Fibroblast of lung (primary cell): ENCODE measurements at regions not wholly inside any gene's neighbourhood (a gene's known extent, or its start where the extent isn't known, plus 50 kb on each side); places are given as distances from the start of the nearest gene placed in this dataset.
A peak's percentile ranks its signal among the peaks of the same experiment; 100 is the strongest.

ENCODE experiments used
- DNase-seq, 2 donors: peaks; one replicate each; pipeline versions ENCODE4 v3.0.0 to v3.0.0-alpha.2; 2010; ENCODE audit warnings: low read depth in 2 of 2
- H2AFZ ChIP-seq: 2 replicates; pipeline ENCODE4 v1.5.1; 2012; ENCODE audit warnings: low read length, control low read depth, inconsistent platforms
- H3K27ac ChIP-seq: 2 replicates; pipeline ENCODE4 v1.5.1; 2011; ENCODE audit warnings: low read length, control low read depth; ENCODE audit not compliant: insufficient read depth
- H3K27me3 ChIP-seq: 2 replicates; pipeline ENCODE4 v1.5.1; 2011; ENCODE audit warnings: mild to moderate bottlenecking, low read length; ENCODE audit not compliant: control insufficient read depth, insufficient read depth
- H3K36me3 ChIP-seq: 2 replicates; pipeline ENCODE4 v1.5.1; 2011; ENCODE audit warnings: low read length; ENCODE audit not compliant: control insufficient read depth, insufficient read depth
- H3K4me1 ChIP-seq: 2 replicates; pipeline ENCODE4 v1.5.1; 2011; ENCODE audit warnings: low read length; ENCODE audit not compliant: control insufficient read depth, insufficient read depth; ENCODE audit errors: extremely low read depth
- H3K4me2 ChIP-seq: 2 replicates; pipeline ENCODE4 v1.5.1; 2011; ENCODE audit warnings: low read length, control low read depth; ENCODE audit not compliant: insufficient read depth; ENCODE audit errors: extremely low read depth
- H3K4me3 ChIP-seq, 4 experiments: fragments of 200-600 bp in 1 of 4; sonication (generic) in 1 of 4; replicated peaks in 1 of 4; 2 replicates each; pipeline ENCODE4 v1.5.1; 2011 to 2016; ENCODE audit warnings: low read length in 4 of 4, low read depth in 3 of 4, mild to moderate bottlenecking in 3 of 4, control low read depth in 2 of 4, inconsistent platforms in 1 of 4, mixed read lengths in 1 of 4; ENCODE audit not compliant: insufficient read depth in 1 of 4; ENCODE audit errors: control extremely low read depth in 1 of 4
- H3K79me2 ChIP-seq: 2 replicates; pipeline ENCODE4 v1.5.1; 2012; ENCODE audit warnings: mild to moderate bottlenecking, low read length, inconsistent platforms; ENCODE audit not compliant: control insufficient read depth, insufficient read depth
- H3K9ac ChIP-seq: 2 replicates; pipeline ENCODE4 v1.5.1; 2011; ENCODE audit warnings: mild to moderate bottlenecking, low read length, control low read depth; ENCODE audit not compliant: insufficient read depth
- H3K9me3 ChIP-seq: 2 replicates; pipeline ENCODE4 v1.5.1; 2012; ENCODE audit warnings: low read depth, low read length; ENCODE audit not compliant: control insufficient read depth, insufficient read depth
- H4K20me1 ChIP-seq: 2 replicates; pipeline ENCODE4 v1.5.1; 2011; ENCODE audit warnings: low read length; ENCODE audit not compliant: control insufficient read depth, insufficient read depth; ENCODE audit errors: extremely low read depth
- CTCF ChIP-seq, 2 donors: IDR thresholded peaks in 1 of 2; conservative IDR thresholded peaks in 1 of 2; 1 replicate in 1 of 2; 2 replicates in 1 of 2; pipeline ENCODE4 v1.5.1; 2011 to 2012; ENCODE audit warnings: low read length in 2 of 2, control low read depth in 1 of 2, inconsistent platforms in 1 of 2, low read depth in 1 of 2, mild to moderate bottlenecking in 1 of 2
- EZH2 ChIP-seq: IDR thresholded peaks from 2 replicates; pipeline ENCODE4 v1.5.1; 2012; ENCODE audit warnings: low read length, control low read depth, mild to moderate bottlenecking; ENCODE audit errors: missing control alignments

GRCh38 chr4:179768996-179769395 lies 2326.8 kb upstream of the AGA start:
- Histone ChIP-seq H3K36me3 (no peaks in the 10 kb centered on the region), H3K4me3 (no peak overlapping the region), H3K4me1 (no peaks in the 10 kb centered on the region), H3K79me2 (no peaks in the 10 kb centered on the region), H3K4me2 (no peak overlapping the region), H3K27ac (no peak overlapping the region), H3K9ac (no peak overlapping the region), H4K20me1 (no peaks in the 10 kb centered on the region), H2AFZ (no peak overlapping the region), H3K27me3 (no peaks in the 10 kb centered on the region), H3K9me3 (no peaks in the 10 kb centered on the region)
- TF ChIP-seq CTCF (conservative IDR thresholded peaks at IDR 0.05 in 1 of 2, IDR thresholded peaks at IDR 0.05 in 1 of 2; ENCODE audit: low read depth in 1 of 2, low read length in 2 of 2) (no peak), EZH2 (no peak)
- DNase-seq: peak in 1 of 2 donors; percentile 18

- Histone ChIP-seq H3K4me1 (no peaks in the 10 kb centered on the region), H3K27me3 (no peaks in the 10 kb centered on the region), H2AFZ (no peak overlapping the region), H3K4me2 (no peak overlapping the region), H3K9me3 (no peaks in the 10 kb centered on the region), H3K4me3 (no peak overlapping the region), H3K9ac (no peak overlapping the region), H3K79me2 (no peaks in the 10 kb centered on the region), H3K27ac (no peak overlapping the region), H4K20me1 (no peaks in the 10 kb centered on the region), H3K36me3 (no peaks in the 10 kb centered on the region)
- DNase-seq: no peak
- TF ChIP-seq CTCF (conservative IDR thresholded peaks at IDR 0.05 in 1 of 2, IDR thresholded peaks at IDR 0.05 in 1 of 2; ENCODE audit: low read depth in 1 of 2, low read length in 2 of 2): no peak
- no peak for TF ChIP-seq EZH2
Measured at GRCh38 chr4:179797738-179798137, 2355.5 kb upstream of the AGA start.

- H3K4me1 ChIP-seq: no peaks in the 10 kb centered on the region
- peak; percentile 21 to 45 for DNase-seq
- no peak overlapping the region for H2AFZ ChIP-seq
- no peak overlapping the region for H3K27ac ChIP-seq
- TF ChIP-seq EZH2 (no peak), CTCF (conservative IDR thresholded peaks at IDR 0.05 in 1 of 2, IDR thresholded peaks at IDR 0.05 in 1 of 2; ENCODE audit: low read depth in 1 of 2, low read length in 2 of 2) (no peak)
- no peak overlapping the region for H3K9ac ChIP-seq
- no peaks in the 10 kb centered on the region for H3K36me3 ChIP-seq
- no peaks in the 10 kb centered on the region for H4K20me1 ChIP-seq
- H3K79me2 ChIP-seq: no peaks in the 10 kb centered on the region
- no peak overlapping the region for H3K4me3 ChIP-seq
- H3K27me3 ChIP-seq: no peaks in the 10 kb centered on the region
- H3K4me2 ChIP-seq: no peak overlapping the region
- H3K9me3 ChIP-seq: no peaks in the 10 kb centered on the region
Measured at GRCh38 chr4:179803857-179804256, 2361.6 kb upstream of the AGA start.
